GM20000 (cell line): ENCODE measurements at regions not wholly inside any gene's neighbourhood (a gene's known extent, or its start where the extent isn't known, plus 50 kb on each side); places are given as distances from the start of the nearest gene placed in this dataset.

Experiments
- DNase-seq: peaks from one replicate; pipeline ENCODE4 v3.0.0; 2012; ENCODE audit warnings: low spot score
- CTCF ChIP-seq: IDR thresholded peaks from 2 replicates; pipeline ENCODE4 v1.5.1; 2012; ENCODE audit warnings: mild to moderate bottlenecking, control low read depth; ENCODE audit errors: extremely low read depth, missing control alignments

- TF ChIP-seq CTCF = no peak
- DNase-seq = peak; percentile 6
These were observed 91.8 kb upstream of the MVB12B start for GRCh38 chr9:126234681-126235335.

- no peak for TF ChIP-seq CTCF
- no peak for DNase-seq
These were observed 91.0 kb upstream of the MVB12B start for GRCh38 chr9:126235336-126236243.

GRCh38 chr9:126236273-126236672 is 90.4 kb upstream of the MVB12B start:
- no peak for TF ChIP-seq CTCF
- DNase-seq = no peak

DNA sequence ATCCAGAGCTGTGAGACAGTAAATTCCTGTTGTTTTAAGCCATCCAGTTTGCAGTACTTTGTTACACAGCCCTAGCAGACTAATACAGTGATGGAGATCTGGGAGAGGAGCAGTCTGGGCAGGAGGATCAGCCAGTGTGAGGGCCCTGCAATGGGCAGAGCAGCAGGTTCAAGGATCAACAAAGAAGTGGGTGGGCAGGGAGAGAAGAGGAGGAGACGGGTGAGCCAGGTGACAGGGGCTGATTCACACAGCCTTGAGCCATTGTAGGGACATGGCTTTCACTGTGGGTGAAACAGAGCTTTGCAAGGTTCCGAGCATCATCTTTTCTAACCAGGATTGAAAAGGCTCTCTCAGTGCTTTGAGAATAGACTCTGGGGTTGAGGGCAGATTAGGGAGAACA is 88.2 kb upstream of the MVB12B start:
- no peak for TF ChIP-seq CTCF
- no peak for DNase-seq

DNA sequence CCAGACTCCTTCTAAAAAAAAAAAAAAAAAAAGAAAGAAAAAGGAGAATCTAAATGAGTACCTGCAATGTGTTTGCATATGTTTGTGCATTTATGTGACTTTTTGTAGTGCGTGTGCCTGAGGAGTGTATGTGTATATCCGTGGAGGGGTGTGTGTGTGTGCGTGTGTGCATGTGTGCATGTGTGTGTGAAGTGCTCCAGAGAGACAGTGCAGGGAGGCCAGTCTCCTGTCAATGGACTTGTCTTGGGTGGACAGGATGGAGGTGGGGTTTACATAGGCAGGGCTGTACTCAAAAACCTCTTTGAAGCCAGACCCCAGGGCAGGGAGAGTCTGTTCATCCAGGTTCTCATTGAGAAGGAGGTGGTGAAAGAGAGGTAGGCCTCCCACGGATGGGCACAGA is 87.1 kb upstream of the MVB12B start:
- TF ChIP-seq CTCF = no peak
- DNase-seq = no peak

DNA sequence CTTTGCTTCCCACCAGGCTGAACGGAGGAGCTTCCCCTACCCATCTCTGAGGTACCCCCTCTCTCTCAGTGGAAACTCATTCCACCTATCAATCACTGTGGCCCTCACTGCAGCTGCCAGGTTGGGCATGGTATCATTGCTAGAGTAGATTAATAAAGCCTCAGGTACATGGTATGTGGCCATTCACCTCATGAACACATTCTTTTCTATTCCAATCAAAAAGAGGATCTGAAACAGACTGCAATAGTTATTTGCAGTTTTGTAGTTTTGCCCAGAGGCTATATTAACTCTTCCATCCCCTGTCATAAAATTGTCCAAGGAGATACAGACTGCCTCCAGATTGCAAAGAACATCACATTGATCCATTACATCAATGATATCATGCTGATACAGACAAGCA is 85.8 kb upstream of the MVB12B start:
- peak; percentile 9 for DNase-seq
- no peak for TF ChIP-seq CTCF

GRCh38 chr9:126248680-126249079 is 77.9 kb upstream of the MVB12B start:
- TF ChIP-seq CTCF = no peak
- no peak for DNase-seq
